ENCODE measurements at regions not wholly inside any gene's neighbourhood (a gene's known extent, or its start where the extent isn't known, plus 50 kb on each side); places are given as distances from the start of the nearest gene placed in this dataset.

DNA sequence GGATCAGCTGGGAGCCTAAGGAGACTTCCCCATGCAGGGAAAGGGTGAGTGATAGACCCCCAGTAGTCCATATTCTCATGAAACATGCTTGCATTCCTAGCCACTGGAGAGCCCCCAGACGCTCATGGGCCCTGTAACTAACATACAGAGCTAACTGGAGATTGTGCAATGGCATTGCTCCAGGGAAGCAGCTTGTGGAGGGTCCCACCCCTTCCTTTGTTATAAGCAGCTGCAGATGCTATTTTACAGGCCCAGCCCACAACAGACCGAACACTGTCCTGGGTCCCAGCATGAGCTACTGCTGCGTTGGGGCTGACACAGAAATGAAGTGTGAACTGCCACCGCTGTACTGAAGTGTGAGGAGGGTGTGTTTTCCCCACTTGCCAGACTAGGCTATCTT is 1465.7 kb upstream of the DIAPH2 start:
- Mint-ChIP-seq H3K9me3 (no peaks in the 10 kb centered on the region), H3K4me1 (ENCODE audit: low read depth) (no peaks in the 10 kb centered on the region), H3K4me3 (no peak overlapping the region), H3K27me3 (ENCODE audit: insufficient read depth) (no peaks in the 10 kb centered on the region), H3K27ac (no peak overlapping the region), H3K36me3 (ENCODE audit: low read depth) (no peaks in the 10 kb centered on the region)
- DNase-seq, result no peak
- no peak for TF ChIP-seq CTCF (IDR thresholded peaks at IDR 0.05)

- Mint-ChIP-seq H3K27ac (no peak overlapping the region), H3K27me3 (ENCODE audit: insufficient read depth) (no peaks in the 10 kb centered on the region), H3K4me3 (no peak overlapping the region), H3K4me1 (ENCODE audit: low read depth) (no peaks in the 10 kb centered on the region), H3K36me3 (ENCODE audit: low read depth) (no peaks in the 10 kb centered on the region), H3K9me3 (no peaks in the 10 kb centered on the region)
- TF ChIP-seq CTCF (IDR thresholded peaks at IDR 0.05), result no peak
- DNase-seq, result no peak
These were observed 1436.3 kb upstream of the DIAPH2 start for GRCh38 chrX:95248386-95248785.

- no peaks in the 10 kb centered on the region for H3K27me3 Mint-ChIP-seq (ENCODE audit: insufficient read depth)
- H3K36me3 Mint-ChIP-seq (ENCODE audit: low read depth), result no peaks in the 10 kb centered on the region
- TF ChIP-seq CTCF (IDR thresholded peaks at IDR 0.05), result no peak
- no peak overlapping the region for H3K4me3 Mint-ChIP-seq
- no peak for DNase-seq
- H3K4me1 Mint-ChIP-seq (ENCODE audit: low read depth), result no peaks in the 10 kb centered on the region
- H3K27ac Mint-ChIP-seq, result no peak overlapping the region
- no peaks in the 10 kb centered on the region for H3K9me3 Mint-ChIP-seq
These were observed 1394.2 kb upstream of the DIAPH2 start for GRCh38 chrX:95290455-95290854.

DNA sequence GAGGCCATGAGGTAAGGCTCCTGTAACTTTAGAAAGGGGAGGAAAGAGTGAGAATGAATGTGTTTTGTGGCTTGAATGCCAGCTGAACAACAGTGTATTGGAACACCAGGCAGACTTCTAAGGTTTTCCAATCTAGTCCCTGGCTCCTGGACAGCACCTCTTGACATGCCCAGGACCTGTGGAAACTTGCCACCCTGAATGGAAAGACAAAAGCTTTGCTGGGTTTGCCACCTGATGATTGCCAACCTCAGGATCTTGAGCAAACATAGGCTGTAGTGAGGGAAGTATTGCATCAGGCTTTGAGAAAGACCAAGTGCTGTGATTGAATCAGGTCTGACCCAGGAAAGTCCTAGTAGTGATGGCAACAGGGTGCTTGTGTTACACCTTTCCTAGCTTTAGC is 1393.1 kb upstream of the DIAPH2 start:
- H3K4me3 Mint-ChIP-seq, result no peak overlapping the region
- no peaks in the 10 kb centered on the region for H3K4me1 Mint-ChIP-seq (ENCODE audit: low read depth)
- no peaks in the 10 kb centered on the region for H3K36me3 Mint-ChIP-seq (ENCODE audit: low read depth)
- TF ChIP-seq CTCF (IDR thresholded peaks at IDR 0.05), result no peak
- H3K9me3 Mint-ChIP-seq, result no peaks in the 10 kb centered on the region
- DNase-seq, result no peak
- H3K27me3 Mint-ChIP-seq (ENCODE audit: insufficient read depth), result no peaks in the 10 kb centered on the region; the same call in 1 of the 2 replicates
- H3K27ac Mint-ChIP-seq, result no peak overlapping the region

GRCh38 chrX:95318882-95319281 is 1365.8 kb upstream of the DIAPH2 start:
- H3K9me3 Mint-ChIP-seq, result peaks cover 9% of the 10 kb centered on the region
- no peak overlapping the region for H3K4me3 Mint-ChIP-seq
- H3K4me1 Mint-ChIP-seq (ENCODE audit: low read depth), result no peaks in the 10 kb centered on the region
- TF ChIP-seq CTCF (IDR thresholded peaks at IDR 0.05), result no peak; the same call in 1 of the 2 replicates
- H3K27ac Mint-ChIP-seq, result no peak overlapping the region
- DNase-seq, result no peak
- H3K27me3 Mint-ChIP-seq (ENCODE audit: insufficient read depth), result no peaks in the 10 kb centered on the region; the same call in 1 of the 2 replicates
- no peaks in the 10 kb centered on the region for H3K36me3 Mint-ChIP-seq (ENCODE audit: low read depth)

DNA sequence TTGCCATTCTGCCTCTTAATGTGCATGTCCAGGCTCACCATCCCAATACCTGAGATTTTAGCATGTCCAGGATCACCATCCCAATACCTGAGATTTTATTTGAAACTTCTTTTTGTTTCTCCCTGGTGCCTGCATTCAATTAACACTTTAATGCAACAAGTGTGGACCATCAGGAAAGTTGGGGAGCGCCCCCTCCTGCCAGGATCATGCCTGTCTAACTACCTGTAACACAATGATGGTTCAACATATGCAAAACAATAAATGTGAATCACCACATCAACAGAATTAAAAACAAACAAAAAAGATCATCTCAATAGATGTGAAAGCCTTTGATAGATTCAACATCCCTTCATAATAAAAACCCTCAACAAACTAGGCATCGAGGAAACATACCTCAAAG is 1359.5 kb upstream of the DIAPH2 start:
- no peaks in the 10 kb centered on the region for H3K36me3 Mint-ChIP-seq (ENCODE audit: low read depth)
- H3K27me3 Mint-ChIP-seq (ENCODE audit: insufficient read depth), result no peaks in the 10 kb centered on the region
- no peak for DNase-seq
- H3K27ac Mint-ChIP-seq, result no peak overlapping the region
- no peaks in the 10 kb centered on the region; the same call in 1 of the 2 replicates for H3K9me3 Mint-ChIP-seq
- no peak for TF ChIP-seq CTCF (IDR thresholded peaks at IDR 0.05)
- no peaks in the 10 kb centered on the region for H3K4me1 Mint-ChIP-seq (ENCODE audit: low read depth)
- H3K4me3 Mint-ChIP-seq, result no peak overlapping the region
